PC-3 (cell line): ENCODE measurements at regions not wholly inside any gene's neighbourhood (a gene's known extent, or its start where the extent isn't known, plus 50 kb on each side); places are given as distances from the start of the nearest gene placed in this dataset.

Experiments used
- ATAC-seq: fragments of 200-7000 bp; cut with Tn5 transposase; 2 replicates; pipeline ENCODE4 v1.9.1; 2020; ENCODE audit warnings: mild to moderate bottlenecking, moderate library complexity
- BruUV-seq: library from RNA; stranded (reverse); fragments of 400-500 nt; replicated peaks from 2 replicates; lab custom pipeline; 2021; lab: Mats Ljungman, UMichigan
- CTCF ChIA-PET: fragments of 300-600 bp; sonication (Branson Sonifier 250); formaldehyde crosslinking; loops from one replicate; lab custom pipeline; 2022; ENCODE audit warnings: antibody characterized with exemption; lab: Charles Lee
- POLR2A ChIA-PET: fragments of 300-600 bp; sonication (Branson Sonifier 250); formaldehyde crosslinking; loops from one replicate; lab custom pipeline; 2022; ENCODE audit warnings: antibody characterized with exemption; ENCODE audit not compliant: unreplicated experiment; lab: Charles Lee
- DNase-seq: peaks from one replicate; pipeline ENCODE4 v3.0.0-alpha.2; 2015
- H2AFZ ChIP-seq: fragments of 300-600 bp; sonication (generic); 2 replicates; pipeline ENCODE4 v1.6.0; 2016; ENCODE audit warnings: antibody characterized with exemption, low read length
- H3F3A ChIP-seq: fragments of 300-600 bp; sonication (generic); one replicate; pipeline ENCODE4 v1.6.0; 2017; ENCODE audit warnings: antibody characterized with exemption, low read length, control low read depth, mild to moderate bottlenecking; ENCODE audit not compliant: unreplicated experiment
- H3K27ac ChIP-seq: fragments of 300-600 bp; sonication (generic); 2 replicates; pipeline ENCODE4 v1.5.1; 2016; ENCODE audit warnings: mild to moderate bottlenecking, low read length
- H3K27me3 ChIP-seq: fragments of 300-600 bp; sonication (generic); 2 replicates; pipeline ENCODE4 v1.6.1; 2016; ENCODE audit warnings: low read length, mixed read lengths
- H3K36me3 ChIP-seq: fragments of 300-600 bp; sonication (generic); 2 replicates; pipeline ENCODE4 v1.6.1; 2016; ENCODE audit warnings: low read depth, mixed run types, low read length, mixed read lengths
- H3K4me1 ChIP-seq: fragments of 300-600 bp; sonication (generic); 2 replicates; pipeline ENCODE4 v1.5.1; 2016; ENCODE audit warnings: low read length; ENCODE audit not compliant: insufficient read depth
- H3K4me2 ChIP-seq: fragments of 300-600 bp; sonication (generic); 2 replicates; pipeline ENCODE4 v1.6.0; 2016; ENCODE audit warnings: low read length
- H3K4me3 ChIP-seq: fragments of 300-600 bp; sonication (generic); 2 replicates; pipeline ENCODE4 v1.5.1; 2016; ENCODE audit warnings: mild to moderate bottlenecking, low read length, mixed read lengths
- H3K79me2 ChIP-seq: fragments of 300-600 bp; sonication (generic); 2 replicates; pipeline ENCODE4 v1.6.1; 2017; ENCODE audit warnings: low read length, mixed read lengths
- H3K9ac ChIP-seq: fragments of 300-600 bp; sonication (generic); 2 replicates; pipeline ENCODE4 v1.6.0; 2016; ENCODE audit warnings: mild to moderate bottlenecking, low read length
- H3K9me2 ChIP-seq: fragments of 300-600 bp; sonication (generic); replicated peaks from 2 replicates; pipeline ENCODE4 v1.6.1; 2016; ENCODE audit warnings: mixed run types, low read length, mixed read lengths
- H3K9me3 ChIP-seq: fragments of 300-600 bp; sonication (generic); 2 replicates; pipeline ENCODE4 v1.6.1; 2016; ENCODE audit warnings: low read length, mixed read lengths
- H4K20me1 ChIP-seq: fragments of 300-600 bp; sonication (generic); 2 replicates; pipeline ENCODE4 v1.6.1; 2016; ENCODE audit warnings: low read length, mixed read lengths
- CTCF ChIP-seq: fragments of 300-600 bp; sonication (generic); conservative IDR thresholded peaks from 2 replicates; pipeline ENCODE4 v1.5.1; 2017; ENCODE audit warnings: antibody characterized with exemption, low read depth, mild to moderate bottlenecking, low read length
- EZH2 ChIP-seq: fragments of 300-600 bp; sonication (generic); IDR thresholded peaks from one replicate; pipeline ENCODE4 v1.6.1; 2017; ENCODE audit warnings: antibody characterized with exemption, mild to moderate bottlenecking, low read length; ENCODE audit not compliant: unreplicated experiment
- EZH2phosphoT487 ChIP-seq: fragments of 300-600 bp; sonication (generic); IDR thresholded peaks from 2 replicates; pipeline ENCODE4 v1.6.1; 2018; ENCODE audit warnings: mild to moderate bottlenecking, antibody characterized with exemption, low read length, borderline replicate concordance
- intact Hi-C: fragments of 100-400 bp; cut with micrococcal nuclease; formaldehyde crosslinking; loops from 2 replicates; pipeline ENCODE4 v1.9.0; 2023

GRCh38 chr10:36704124-36704523, 421.3 kb upstream of the ANKRD30A start:
- H4K20me1 ChIP-seq = no peaks in the 10 kb centered on the region
- CTCF ChIA-PET = no interaction called here
- POLR2A ChIA-PET = interaction anchor here (0.7 kb wide), 1 partner anchor 201 kb away, joined by 4 read pairs; no protein-coding TSS in a partner anchor
- H3K9me2 ChIP-seq = no peaks in the 10 kb centered on the region
- H3K27me3 ChIP-seq = no peaks in the 10 kb centered on the region
- no peak overlapping the region for H3K4me2 ChIP-seq
- ATAC-seq (no peak), DNase-seq (no peak)
- H3K27ac ChIP-seq = no peak overlapping the region
- H2AFZ ChIP-seq = 0 out of 2 replicates have a peak overlapping the region, but pooled peaks have one; percentile 0
- intact Hi-C loops = no loop called here
- no peak overlapping the region for H3K9ac ChIP-seq
- H3K4me3 ChIP-seq = no peak overlapping the region
- TF ChIP-seq CTCF (no peak), EZH2phosphoT487 (no peak), EZH2 (no peak)
- H3K36me3 ChIP-seq = no peaks in the 10 kb centered on the region
- BruUV-seq = no TSS peak
- H3K79me2 ChIP-seq = no peaks in the 10 kb centered on the region
- H3K4me1 ChIP-seq = no peaks in the 10 kb centered on the region
- no peaks in the 10 kb centered on the region for H3K9me3 ChIP-seq
- no peaks in the 10 kb centered on the region for H3F3A ChIP-seq

GRCh38 chr10:36703179-36703578, 422.2 kb upstream of the ANKRD30A start:
- no peaks in the 10 kb centered on the region for H3F3A ChIP-seq
- no peak for DNase-seq
- no peak overlapping the region for H3K27ac ChIP-seq
- CTCF ChIA-PET = no interaction called here
- no peak overlapping the region for H3K9ac ChIP-seq
- H4K20me1 ChIP-seq = no peaks in the 10 kb centered on the region
- H3K27me3 ChIP-seq = no peaks in the 10 kb centered on the region
- POLR2A ChIA-PET = no interaction called here
- no peak overlapping the region for H3K4me2 ChIP-seq
- no peak for ATAC-seq
- intact Hi-C loops = no loop called here
- no peaks in the 10 kb centered on the region for H3K79me2 ChIP-seq
- TF ChIP-seq EZH2 (no peak), EZH2phosphoT487 (no peak), CTCF (no peak)
- H3K9me3 ChIP-seq = no peaks in the 10 kb centered on the region
- H3K4me3 ChIP-seq = no peak overlapping the region
- no TSS peak for BruUV-seq
- H3K4me1 ChIP-seq = no peaks in the 10 kb centered on the region
- H3K9me2 ChIP-seq = no peaks in the 10 kb centered on the region
- H2AFZ ChIP-seq = no peak overlapping the region
- no peaks in the 10 kb centered on the region for H3K36me3 ChIP-seq

GRCh38 chr10:36700123-36700522, 425.3 kb upstream of the ANKRD30A start:
- ChIA-PET CTCF (no interaction called here), POLR2A (no interaction called here)
- BruUV-seq = no TSS peak

More at GRCh38 chr10:36700123-36700522, 425.3 kb upstream of the ANKRD30A start:
- H3K4me3 ChIP-seq = no peak overlapping the region
- no peaks in the 10 kb centered on the region for H3K27me3 ChIP-seq
- H3K9ac ChIP-seq = no peak overlapping the region
- no peaks in the 10 kb centered on the region for H4K20me1 ChIP-seq
- DNase-seq (no peak), ATAC-seq (no peak)
- H3K27ac ChIP-seq = no peak overlapping the region
- no peaks in the 10 kb centered on the region for H3F3A ChIP-seq
- no peaks in the 10 kb centered on the region for H3K9me3 ChIP-seq
- intact Hi-C loops = no loop called here
- H3K36me3 ChIP-seq = no peaks in the 10 kb centered on the region
- no peak overlapping the region for H2AFZ ChIP-seq
- TF ChIP-seq EZH2 = no peak
- no peak for TF ChIP-seq EZH2phosphoT487
- no peak for TF ChIP-seq CTCF
- no peaks in the 10 kb centered on the region for H3K79me2 ChIP-seq
- no peaks in the 10 kb centered on the region for H3K9me2 ChIP-seq
- H3K4me1 ChIP-seq = no peaks in the 10 kb centered on the region
- no peak overlapping the region for H3K4me2 ChIP-seq
